Stimulated activated CD4-positive, alpha-beta T cell treated with anti-CD3 and anti-CD28 coated beads, Interleukin-12 subunit alpha, Interleukin-12 subunit beta, amount 100 ng/mL, for 4 hours (primary cell): ENCODE measurements at regions not wholly inside any gene's neighbourhood (a gene's known extent, or its start where the extent isn't known, plus 50 kb on each side); places are given as distances from the start of the nearest gene placed in this dataset.
"Not testable (repeated sequence)": the region's sequence is repeated elsewhere in the genome, so short reads cannot be mapped to it uniquely, and the experiment has no call there.

Experiments
- DNase-seq: peaks from one replicate; pipeline ENCODE4 v3.0.0-alpha.2; 2020

GRCh38 chr6:26799903-26800633 lies 140.5 kb upstream of the ZNF322 start:
- DNase-seq: not testable (repeated sequence)

- DNase-seq: not testable (repeated sequence)
Observed at GRCh38 chr6:26803762-26804161, 144.2 kb upstream of the ZNF322 start.

- not testable (repeated sequence) for DNase-seq
Observed at GRCh38 chr6:26811486-26812116, 152.1 kb upstream of the ZNF322 start.

GRCh38 chr6:26818640-26819225 lies 159.2 kb upstream of the ZNF322 start:
- not testable (repeated sequence) for DNase-seq

DNA sequence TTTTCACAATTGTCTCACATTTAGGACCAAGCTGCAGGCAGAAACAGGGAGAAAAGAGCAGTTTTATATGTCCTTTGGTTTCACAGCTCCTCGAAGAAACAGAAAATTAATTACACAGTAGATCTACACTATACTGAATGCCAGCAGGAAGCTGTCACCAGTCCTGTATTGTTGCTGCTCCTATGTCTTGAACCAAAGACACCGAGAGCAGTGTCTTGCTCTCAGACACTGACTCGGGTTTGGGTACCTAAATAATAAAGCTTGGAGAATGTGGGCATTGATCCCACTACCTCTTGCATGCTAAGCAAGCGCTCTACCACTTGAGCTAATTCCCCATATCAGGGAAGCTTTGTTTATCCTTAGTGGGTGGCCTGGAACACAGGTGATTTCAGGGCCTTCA lies 168.4 kb upstream of the ZNF322 start:
- DNase-seq: not testable (repeated sequence)

DNA sequence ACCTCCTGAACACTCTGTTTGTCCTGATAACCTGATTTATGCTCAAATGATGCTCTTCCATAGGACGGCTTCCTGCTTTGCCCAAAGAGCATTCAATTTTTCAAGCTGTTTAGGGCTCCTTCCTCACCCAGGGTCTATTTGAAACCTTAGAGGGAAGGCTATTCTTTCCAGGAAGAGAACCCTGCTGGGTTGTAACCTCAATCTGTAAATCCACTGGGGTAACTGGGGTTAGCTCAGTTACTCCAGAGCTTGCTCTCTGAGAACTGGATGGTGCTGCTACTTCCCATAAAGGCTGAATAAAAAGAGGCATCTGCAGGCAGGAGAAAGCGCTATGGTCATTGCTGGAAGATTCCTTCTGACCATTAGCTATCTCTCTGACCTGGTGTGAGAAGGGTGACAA lies 169.9 kb upstream of the ZNF322 start:
- DNase-seq: not testable (repeated sequence)

- not testable (repeated sequence) for DNase-seq
Observed at GRCh38 chr6:26830992-26831391, 171.4 kb upstream of the ZNF322 start.

- not testable (repeated sequence) for DNase-seq
Observed at GRCh38 chr6:26835707-26836106, 176.2 kb upstream of the ZNF322 start.

GRCh38 chr6:26836657-26837056 lies 177.1 kb upstream of the ZNF322 start:
- DNase-seq: not testable (repeated sequence)

DNA sequence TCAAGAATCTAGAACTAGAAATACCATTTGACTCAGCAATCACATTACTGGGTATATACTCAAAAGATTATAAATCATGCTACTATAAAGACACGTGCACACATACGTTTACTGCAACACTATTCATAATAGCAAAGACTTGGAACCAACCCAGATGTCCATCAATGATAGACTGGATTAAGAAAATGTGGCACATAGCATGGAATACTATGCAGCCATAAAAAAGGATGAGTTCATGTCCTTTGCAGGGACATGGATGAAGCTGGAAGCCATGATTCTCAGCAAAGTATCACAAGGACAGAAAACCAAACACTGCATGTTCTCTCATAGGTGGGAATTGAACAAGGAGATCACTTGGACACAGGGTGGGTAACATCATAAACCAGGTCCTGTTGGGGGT lies 185.3 kb upstream of the ZNF322 start:
- not testable (repeated sequence) for DNase-seq

- DNase-seq: not testable (repeated sequence)
Observed at GRCh38 chr6:26857289-26857688, 197.7 kb upstream of the ZNF322 start.

DNA sequence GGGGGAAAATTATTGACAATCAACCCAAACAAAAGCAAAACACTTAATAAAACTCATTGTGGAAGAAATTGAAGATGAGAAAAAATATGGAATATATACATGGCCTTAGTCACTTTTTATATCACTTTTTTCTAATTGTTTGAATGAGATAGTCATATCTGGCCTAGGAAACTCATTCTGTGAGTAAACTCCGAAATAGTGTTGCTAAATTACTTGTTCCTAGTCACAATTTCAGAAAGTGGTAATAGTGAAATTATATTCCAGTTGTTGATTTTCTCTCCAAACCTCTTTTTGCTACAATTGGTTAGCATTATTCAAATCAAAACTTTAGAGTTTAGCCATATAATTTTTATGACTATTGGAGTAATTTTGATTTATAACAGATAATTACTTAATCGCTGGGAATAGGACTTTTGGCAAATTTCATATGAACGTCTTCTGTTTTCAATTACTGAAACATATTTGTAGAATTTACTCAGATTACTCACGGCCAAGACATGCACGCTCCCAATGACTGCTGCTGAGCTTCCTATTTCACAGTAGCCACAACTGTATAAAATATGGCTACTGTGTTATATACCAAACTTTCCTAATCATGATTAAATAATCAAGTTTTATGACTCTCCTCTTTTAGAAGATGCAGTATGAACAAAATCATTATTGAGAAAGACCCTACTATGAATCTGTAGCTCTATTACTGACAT lies 199.7 kb upstream of the ZNF322 start:
- not testable (repeated sequence) for DNase-seq

DNA sequence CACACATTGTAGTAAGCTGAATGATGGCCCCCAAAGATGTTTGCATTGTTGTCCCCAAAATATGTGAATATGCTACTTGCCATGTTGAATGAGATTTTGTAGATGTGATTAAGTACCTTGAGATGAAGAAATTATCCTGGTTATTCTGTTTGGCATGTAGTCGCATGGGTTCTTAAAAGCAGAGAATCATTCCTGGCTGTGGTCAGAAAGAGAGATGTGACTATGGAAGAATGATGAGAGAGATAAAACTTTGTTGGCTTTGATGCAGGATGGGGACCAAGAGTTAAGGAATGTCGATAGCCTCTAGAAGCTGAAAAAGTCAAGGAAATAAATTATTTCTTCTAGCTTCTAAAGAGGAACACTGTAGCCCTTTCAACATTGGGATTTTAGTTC lies 200.2 kb upstream of the ZNF322 start:
- DNase-seq: not testable (repeated sequence)

- not testable (repeated sequence) for DNase-seq
Observed at GRCh38 chr6:26861913-26862312, 202.4 kb upstream of the ZNF322 start.

- DNase-seq: not testable (repeated sequence)
Observed at GRCh38 chr6:26863641-26864040, 204.1 kb upstream of the ZNF322 start.

GRCh38 chr6:26898785-26899184 lies 239.2 kb upstream of the ZNF322 start:
- DNase-seq: not testable (repeated sequence)

DNA sequence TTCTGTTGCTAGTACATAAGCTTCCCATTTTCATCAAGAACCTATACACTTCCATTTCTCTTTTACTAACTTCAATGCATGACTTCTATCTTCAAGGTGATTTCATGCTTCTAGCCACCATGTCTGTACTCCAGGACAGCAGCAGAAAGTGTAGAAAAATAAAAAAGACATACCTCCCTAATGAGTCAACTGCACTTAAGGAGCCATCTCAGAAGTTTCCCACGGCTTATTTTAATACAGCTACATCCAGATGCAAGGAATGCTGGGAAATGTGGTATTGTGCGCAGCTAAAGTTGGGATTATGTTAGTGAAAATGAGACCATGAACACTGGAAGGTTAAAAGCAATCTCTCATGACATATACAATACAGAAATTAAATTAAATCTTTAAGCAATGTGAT lies 264.7 kb upstream of the ZNF322 start:
- DNase-seq: not testable (repeated sequence)

- DNase-seq: not testable (repeated sequence)
Observed at GRCh38 chr6:26928190-26928589, 268.6 kb upstream of the ZNF322 start.

- DNase-seq: not testable (repeated sequence)
Observed at GRCh38 chr6:26937258-26937657, 277.7 kb upstream of the ZNF322 start.

- DNase-seq: not testable (repeated sequence)
Observed at GRCh38 chr6:26951211-26951610, 291.7 kb upstream of the ZNF322 start.

DNA sequence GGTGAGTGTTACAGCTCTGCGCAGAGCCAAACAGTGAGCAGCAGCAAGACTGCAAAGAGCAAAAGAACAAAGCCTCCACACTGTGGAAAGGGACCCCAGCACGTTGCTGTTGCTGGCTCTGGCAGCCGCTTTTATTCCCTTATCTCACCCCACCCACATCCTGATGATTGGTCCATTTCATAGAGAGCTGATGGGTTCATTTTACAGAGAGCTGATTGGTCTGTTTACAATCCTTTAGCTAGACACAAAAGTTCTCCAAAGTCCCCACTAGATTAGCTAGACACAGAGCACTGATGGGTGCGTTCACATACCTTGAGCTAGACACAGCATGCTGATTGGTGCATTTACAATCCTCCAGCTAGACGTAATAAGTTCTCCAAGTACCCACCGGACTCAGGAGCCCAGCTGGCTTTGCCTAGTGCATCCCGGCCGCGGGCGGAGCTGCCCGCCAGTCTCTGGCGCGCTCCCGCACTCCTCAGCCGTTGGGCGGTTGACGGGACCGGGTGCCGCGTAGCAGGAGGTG lies 291.4 kb upstream of the PRSS16 start:
- DNase-seq: not testable (repeated sequence)

DNA sequence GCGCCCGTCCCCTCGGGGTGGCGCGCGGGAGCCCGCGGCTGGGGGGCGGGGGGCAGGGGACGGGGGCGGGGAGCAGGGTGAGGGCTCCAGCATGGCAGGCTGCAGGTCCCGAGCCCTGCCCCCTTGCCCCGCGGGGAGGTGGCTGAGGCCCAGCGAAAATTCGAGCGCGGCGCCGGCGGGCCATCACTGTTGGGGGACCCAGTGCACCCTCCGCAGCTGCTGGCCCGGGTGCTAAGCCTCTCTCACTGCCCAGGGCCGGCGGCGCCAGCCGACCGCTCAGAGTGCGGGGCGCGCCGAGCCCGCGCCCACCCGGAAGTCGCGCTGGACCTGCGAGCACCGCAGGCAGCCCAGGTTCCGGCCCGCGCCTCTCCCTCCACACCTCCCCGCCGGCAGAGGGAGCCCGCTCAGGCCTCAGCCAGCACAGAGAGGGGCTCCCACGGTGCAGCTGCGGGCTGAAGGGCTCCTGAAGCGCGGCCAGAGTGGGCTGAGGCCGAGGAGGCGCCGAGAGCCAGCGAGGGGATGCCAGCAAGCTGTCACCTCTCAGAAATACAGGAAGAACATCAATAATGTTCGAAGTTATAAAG lies 290.8 kb upstream of the PRSS16 start:
- peak; percentile 80 for DNase-seq
